GM06990 (cell line): ENCODE measurements at regions not wholly inside any gene's neighbourhood (a gene's known extent, or its start where the extent isn't known, plus 50 kb on each side); places are given as distances from the start of the nearest gene placed in this dataset.

Experiments
- DNase-seq: peaks from one replicate; pipeline ENCODE4 v3.0.0-alpha.2; 2011; ENCODE audit not compliant: insufficient read length; ENCODE audit errors: extremely low read depth
- H3K27me3 ChIP-seq: replicated peaks from 2 replicates; pipeline ENCODE4 v1.6.0; 2011; ENCODE audit warnings: low read length; ENCODE audit not compliant: control insufficient read depth, insufficient read depth
- H3K36me3 ChIP-seq: 2 replicates; pipeline ENCODE4 v1.5.1; 2011; ENCODE audit warnings: low read length; ENCODE audit not compliant: control insufficient read depth, insufficient read depth
- H3K4me3 ChIP-seq: replicated peaks from 2 replicates; pipeline ENCODE4 v1.5.1; 2011; ENCODE audit warnings: low read depth, mild to moderate bottlenecking, control low read depth, low read length
- TF ChIP-seq, protein P1 (sequence below): IDR thresholded peaks from 2 replicates; pipeline ENCODE4 v1.5.1; 2011; ENCODE audit warnings: low read length, control low read depth, mild to moderate bottlenecking, inconsistent platforms; ENCODE audit not compliant: insufficient read depth, poor library complexity, severe bottlenecking

DNA sequence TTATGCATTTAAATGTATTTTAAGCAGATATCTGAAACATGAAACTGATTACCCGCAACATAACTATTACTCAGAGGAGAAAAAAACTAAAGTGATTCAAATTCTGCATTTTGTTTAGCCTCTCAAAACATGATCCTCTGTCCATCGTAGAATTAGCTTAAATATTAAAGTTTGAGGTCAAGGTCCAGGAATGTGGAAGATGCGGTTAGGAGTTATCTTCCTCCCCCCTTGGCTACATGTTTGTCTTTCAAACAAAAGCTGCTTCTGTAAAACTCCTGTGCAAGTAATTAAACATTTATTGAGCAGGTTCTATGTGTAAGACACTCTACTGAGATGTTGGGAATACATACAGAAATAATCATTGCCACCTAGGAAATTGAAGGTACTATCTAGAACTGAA is 175.0 kb upstream of the ISL1 start:
- Histone ChIP-seq H3K36me3 (no peaks in the 10 kb centered on the region), H3K4me3 (no peak overlapping the region), H3K27me3 (no peaks in the 10 kb centered on the region)
- no peak for DNase-seq
- TF ChIP-seq, protein P1, sequence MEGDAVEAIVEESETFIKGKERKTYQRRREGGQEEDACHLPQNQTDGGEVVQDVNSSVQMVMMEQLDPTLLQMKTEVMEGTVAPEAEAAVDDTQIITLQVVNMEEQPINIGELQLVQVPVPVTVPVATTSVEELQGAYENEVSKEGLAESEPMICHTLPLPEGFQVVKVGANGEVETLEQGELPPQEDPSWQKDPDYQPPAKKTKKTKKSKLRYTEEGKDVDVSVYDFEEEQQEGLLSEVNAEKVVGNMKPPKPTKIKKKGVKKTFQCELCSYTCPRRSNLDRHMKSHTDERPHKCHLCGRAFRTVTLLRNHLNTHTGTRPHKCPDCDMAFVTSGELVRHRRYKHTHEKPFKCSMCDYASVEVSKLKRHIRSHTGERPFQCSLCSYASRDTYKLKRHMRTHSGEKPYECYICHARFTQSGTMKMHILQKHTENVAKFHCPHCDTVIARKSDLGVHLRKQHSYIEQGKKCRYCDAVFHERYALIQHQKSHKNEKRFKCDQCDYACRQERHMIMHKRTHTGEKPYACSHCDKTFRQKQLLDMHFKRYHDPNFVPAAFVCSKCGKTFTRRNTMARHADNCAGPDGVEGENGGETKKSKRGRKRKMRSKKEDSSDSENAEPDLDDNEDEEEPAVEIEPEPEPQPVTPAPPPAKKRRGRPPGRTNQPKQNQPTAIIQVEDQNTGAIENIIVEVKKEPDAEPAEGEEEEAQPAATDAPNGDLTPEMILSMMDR, result no peak

DNA sequence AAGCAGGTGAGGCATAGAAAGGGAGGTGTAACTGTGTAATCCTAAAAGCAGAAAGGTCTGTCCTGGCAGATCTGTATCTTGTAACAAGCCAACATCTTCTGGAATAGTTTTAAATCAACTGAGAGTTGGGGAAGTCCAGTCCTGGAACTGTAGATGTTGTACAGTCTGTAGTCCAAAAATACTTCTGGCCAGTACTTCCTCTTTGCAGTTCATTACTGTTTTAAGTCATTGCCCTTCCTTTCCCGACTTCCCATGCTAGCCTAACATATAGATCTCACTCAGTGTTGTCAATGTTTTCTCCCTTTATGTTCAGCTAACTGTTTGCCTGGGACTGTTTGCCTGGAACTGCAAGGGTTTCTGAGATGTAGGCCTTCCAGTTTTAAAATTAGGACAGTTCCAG is 168.5 kb upstream of the ISL1 start:
- TF ChIP-seq, protein P1, result no peak
- no peaks in the 10 kb centered on the region for H3K27me3 ChIP-seq
- DNase-seq, result no peak
- no peaks in the 10 kb centered on the region for H3K36me3 ChIP-seq
- no peak overlapping the region for H3K4me3 ChIP-seq

DNA sequence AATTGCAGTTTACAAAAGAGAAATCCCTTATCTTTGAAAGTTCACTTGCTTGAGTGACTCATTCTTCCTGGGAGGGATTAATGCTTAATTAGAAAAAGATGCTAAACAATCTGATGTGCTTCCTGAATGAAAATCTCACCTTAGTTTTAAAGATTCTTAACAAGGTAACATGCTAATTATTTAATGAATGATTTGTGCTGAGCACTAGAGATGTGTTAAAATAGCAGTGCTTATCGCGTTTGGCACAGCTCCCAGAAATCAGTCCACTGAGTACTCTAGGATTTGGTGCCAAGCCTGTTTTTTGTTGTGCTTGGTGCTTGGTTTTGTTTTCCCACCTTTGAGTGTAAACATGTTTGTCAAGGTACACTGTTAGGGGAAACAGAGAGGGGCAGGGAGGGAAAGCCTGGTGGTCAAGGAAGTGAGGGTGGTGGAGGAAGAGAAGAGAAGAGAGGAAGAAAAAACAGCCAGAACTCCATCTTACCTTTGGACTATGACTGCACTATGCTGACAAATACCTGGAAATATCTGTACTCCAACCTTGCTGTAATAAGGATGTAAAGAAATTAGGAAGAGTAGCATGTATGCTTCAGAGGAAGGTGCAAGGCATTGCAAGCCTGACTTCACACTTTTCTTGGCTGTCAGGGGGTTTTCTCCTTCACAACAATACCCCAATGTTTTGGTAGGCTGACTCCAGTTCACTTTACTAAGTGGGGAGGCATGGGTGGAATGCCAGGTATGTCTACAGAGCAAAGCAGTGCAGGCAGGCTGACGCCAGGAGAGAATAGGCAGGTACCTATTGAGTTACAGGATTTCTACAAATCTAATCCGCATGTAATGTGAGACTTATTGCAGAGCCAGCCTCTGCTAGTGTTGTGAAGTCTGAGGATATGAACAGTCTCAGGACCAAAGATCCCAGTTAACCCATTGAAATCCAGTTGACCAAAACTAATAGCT is 157.2 kb upstream of the ISL1 start:
- TF ChIP-seq, protein P1, result no peak
- H3K36me3 ChIP-seq, result no peaks in the 10 kb centered on the region
- DNase-seq, result no peak
- H3K4me3 ChIP-seq, result no peak overlapping the region
- H3K27me3 ChIP-seq, result no peaks in the 10 kb centered on the region

DNA sequence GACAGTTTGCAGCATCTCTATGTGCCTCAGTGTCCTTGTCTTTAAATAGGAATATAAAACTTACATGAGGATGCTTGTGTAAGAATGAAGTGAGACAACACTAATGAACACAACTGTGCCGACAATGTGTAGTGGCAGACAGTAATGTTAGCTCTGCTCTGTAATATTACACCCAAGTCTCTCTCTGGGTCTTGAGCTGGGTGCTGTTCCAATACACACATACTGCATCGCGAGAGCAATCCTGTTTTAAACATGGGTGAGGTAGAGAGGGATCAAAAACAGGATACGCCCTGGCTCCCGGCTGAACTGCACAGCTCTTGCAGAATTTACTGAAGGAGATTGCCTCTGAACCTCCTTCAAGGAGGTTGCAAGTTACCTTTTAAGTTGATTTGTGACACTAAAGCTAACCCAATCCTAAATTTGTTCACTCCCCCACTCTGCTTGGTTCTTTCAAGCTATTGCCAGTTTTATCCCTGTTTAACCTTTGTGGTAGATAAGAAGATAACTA is 155.2 kb upstream of the ISL1 start:
- H3K27me3 ChIP-seq, result no peaks in the 10 kb centered on the region
- TF ChIP-seq, protein P1, result no peak
- DNase-seq, result no peak
- no peaks in the 10 kb centered on the region for H3K36me3 ChIP-seq
- no peak overlapping the region for H3K4me3 ChIP-seq

DNA sequence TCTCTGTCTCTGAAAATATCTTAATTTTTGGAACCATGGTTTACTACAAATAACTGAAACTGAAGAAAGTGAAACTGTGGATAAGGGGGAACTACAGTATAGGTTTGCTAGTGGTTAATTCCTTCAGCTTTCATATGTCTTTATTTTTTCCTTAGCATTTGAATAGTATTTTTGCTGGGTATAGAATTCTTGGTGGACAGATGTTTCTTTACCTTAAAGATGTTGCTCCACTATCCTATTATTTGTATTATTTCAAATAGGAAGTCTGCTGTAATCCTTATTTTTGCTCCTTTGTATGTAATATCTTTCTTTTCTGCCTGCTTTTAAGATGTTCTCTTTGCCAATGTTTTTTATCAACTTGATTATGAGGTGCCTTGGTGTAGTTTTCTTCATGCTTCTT is 152.9 kb upstream of the ISL1 start:
- TF ChIP-seq, protein P1, result no peak
- no peak for DNase-seq
- H3K4me3 ChIP-seq, result no peak overlapping the region
- H3K27me3 ChIP-seq, result no peaks in the 10 kb centered on the region
- H3K36me3 ChIP-seq, result no peaks in the 10 kb centered on the region
